ENCODE measurements at regions not wholly inside any gene's neighbourhood (a gene's known extent, or its start where the extent isn't known, plus 50 kb on each side); places are given as distances from the start of the nearest gene placed in this dataset.

GRCh38 chr7:142248-142941 is 50.0 kb upstream of the FAM20C start:
- DNase-seq (ENCODE audit: low spot score in 2 of 2) = peak in 1 of 2 donors; percentile 15
- no peak for TF ChIP-seq POLR2AphosphoS5 (IDR thresholded peaks at IDR 0.05)
- TF ChIP-seq, protein P1, sequence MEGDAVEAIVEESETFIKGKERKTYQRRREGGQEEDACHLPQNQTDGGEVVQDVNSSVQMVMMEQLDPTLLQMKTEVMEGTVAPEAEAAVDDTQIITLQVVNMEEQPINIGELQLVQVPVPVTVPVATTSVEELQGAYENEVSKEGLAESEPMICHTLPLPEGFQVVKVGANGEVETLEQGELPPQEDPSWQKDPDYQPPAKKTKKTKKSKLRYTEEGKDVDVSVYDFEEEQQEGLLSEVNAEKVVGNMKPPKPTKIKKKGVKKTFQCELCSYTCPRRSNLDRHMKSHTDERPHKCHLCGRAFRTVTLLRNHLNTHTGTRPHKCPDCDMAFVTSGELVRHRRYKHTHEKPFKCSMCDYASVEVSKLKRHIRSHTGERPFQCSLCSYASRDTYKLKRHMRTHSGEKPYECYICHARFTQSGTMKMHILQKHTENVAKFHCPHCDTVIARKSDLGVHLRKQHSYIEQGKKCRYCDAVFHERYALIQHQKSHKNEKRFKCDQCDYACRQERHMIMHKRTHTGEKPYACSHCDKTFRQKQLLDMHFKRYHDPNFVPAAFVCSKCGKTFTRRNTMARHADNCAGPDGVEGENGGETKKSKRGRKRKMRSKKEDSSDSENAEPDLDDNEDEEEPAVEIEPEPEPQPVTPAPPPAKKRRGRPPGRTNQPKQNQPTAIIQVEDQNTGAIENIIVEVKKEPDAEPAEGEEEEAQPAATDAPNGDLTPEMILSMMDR (IDR thresholded peaks at IDR 0.05) = no peak
- TF ChIP-seq POLR2A (IDR thresholded peaks at IDR 0.05) = no peak
- H3K4me1 ChIP-seq = no peaks in the 10 kb centered on the region
- H3K4me3 ChIP-seq = no peak overlapping the region
- intact Hi-C loops (cut with DNase I; ENCODE audit: low total_unique reads) = no loop called here
- H3K27me3 ChIP-seq = no peaks in the 10 kb centered on the region
- no peaks in the 10 kb centered on the region for H3K36me3 ChIP-seq
- H3K9me3 ChIP-seq = no peaks in the 10 kb centered on the region
- H3K27ac ChIP-seq = peak overlapping the region in 1 of 2 donors; percentile 60
